HG03521 (cell line): ENCODE measurements at regions not wholly inside any gene's neighbourhood (a gene's known extent, or its start where the extent isn't known, plus 50 kb on each side); places are given as distances from the start of the nearest gene placed in this dataset.

Experiments used
- ATAC-seq: cut with Tn5 transposase; IDR thresholded peaks from one replicate; pipeline ENCODE4 v1.9.1; 2021; ENCODE audit warnings: mild to moderate bottlenecking, moderate library complexity; ENCODE audit not compliant: unreplicated experiment

GRCh38 chr10:27451054-27451453 lies 53.0 kb upstream of the RAB18 start:
- no peak for ATAC-seq

- ATAC-seq, result no peak
These were observed 53.9 kb upstream of the RAB18 start for GRCh38 chr10:27450225-27450624.

- ATAC-seq, result no peak
These were observed 54.5 kb upstream of the RAB18 start for GRCh38 chr10:27449571-27449970.

GRCh38 chr10:27448921-27449320 lies 55.2 kb upstream of the RAB18 start:
- ATAC-seq, result no peak

DNA sequence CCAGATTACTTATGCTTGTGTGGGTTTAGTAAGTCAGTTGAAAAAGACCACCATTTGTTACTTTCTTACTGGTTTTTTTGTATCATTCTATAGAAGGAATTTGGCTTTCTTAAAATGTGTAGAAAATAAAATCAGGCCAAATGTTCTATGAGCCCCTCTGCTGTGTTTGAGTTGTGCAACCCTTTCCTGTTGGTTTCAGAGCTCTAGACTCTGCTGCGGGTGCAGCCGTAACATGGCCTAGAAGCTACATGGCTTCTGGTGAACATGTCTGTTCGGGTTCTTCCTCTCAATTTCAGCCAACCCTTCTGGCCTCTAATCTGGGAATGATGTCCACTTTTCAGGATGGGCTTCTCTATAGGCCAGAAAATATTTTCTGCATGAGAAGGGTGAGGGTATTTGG lies 56.6 kb upstream of the RAB18 start:
- ATAC-seq, result no peak

DNA sequence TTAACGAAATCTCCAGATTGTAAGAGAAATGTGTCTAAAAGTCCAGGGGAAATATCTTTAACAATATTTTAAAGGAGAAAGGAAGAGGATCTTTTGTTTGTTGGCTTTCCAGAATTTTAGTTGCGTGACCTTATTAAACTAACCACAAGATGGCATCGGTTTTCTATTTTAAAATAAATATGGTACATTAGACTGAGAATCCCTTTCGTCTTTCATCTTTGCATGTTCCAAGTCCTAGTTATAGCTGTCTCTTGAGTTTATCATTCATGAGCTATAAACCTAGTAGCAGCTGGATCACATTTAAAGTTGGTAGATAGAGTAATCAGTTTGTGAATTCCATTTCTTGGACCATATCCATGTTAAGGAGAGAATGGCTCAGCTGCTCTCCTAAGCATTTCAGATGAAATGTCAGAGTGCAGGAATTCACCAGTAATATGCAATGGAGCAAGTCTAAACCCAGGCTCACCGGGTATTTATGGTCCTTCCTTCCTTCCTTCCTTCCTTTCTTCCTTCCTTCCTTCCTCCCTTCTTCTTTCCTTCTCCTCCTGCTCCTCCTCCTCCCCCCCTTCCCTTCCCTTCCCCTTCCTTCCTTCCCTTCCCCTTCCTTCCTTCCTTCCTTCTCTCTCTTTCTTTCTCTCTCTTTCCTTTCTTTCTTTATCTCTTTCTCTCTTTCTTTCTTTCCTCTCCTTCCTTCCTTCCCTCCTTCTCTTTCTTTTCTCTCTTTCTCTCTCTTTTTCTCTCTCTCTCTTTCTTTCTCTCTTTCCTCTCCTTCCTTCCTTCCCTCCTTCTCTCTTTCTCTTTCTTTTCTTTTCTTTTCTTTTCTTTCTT lies 57.8 kb upstream of the RAB18 start:
- no peak for ATAC-seq

- ATAC-seq, result no peak
These were observed 59.0 kb upstream of the RAB18 start for GRCh38 chr10:27445070-27445469.

DNA sequence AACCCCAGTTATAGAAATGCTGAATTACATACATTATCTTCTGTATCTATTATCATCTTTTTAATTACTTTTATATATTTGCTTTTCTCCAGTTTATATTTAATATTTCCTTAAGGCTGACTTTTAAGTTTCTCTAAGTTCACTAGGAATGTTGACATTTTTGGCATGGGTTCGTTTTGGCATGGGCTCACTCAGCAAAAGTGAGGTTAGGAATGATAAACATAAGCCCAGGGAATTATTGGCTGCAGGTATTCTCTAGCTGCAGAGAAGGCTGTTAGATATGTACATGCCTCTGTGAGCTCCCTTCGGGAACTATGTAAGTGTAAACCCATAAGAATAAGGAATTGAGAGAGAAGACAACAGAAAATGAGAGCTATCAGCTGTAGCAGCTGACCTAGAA lies 63.6 kb upstream of the RAB18 start:
- ATAC-seq, result no peak

DNA sequence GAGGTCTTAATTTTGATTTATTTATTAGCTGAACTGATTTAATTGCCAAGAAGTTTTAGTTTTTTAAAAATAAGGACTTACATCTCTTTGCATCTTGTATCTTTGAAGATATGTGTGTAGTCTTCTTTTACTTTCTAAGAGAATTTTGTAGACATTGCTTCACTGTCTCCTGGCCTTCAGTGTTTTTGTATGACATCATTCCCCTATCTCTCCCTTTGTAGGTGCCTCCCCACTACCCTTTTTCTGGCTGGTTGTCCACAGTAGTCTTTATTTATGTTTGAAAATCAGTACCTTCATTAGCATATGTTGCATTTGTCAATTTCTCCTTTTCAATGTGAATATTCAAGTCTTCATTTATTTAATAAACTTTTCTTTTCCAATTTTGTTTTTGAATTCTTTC lies 64.1 kb upstream of the RAB18 start:
- ATAC-seq, result no peak

DNA sequence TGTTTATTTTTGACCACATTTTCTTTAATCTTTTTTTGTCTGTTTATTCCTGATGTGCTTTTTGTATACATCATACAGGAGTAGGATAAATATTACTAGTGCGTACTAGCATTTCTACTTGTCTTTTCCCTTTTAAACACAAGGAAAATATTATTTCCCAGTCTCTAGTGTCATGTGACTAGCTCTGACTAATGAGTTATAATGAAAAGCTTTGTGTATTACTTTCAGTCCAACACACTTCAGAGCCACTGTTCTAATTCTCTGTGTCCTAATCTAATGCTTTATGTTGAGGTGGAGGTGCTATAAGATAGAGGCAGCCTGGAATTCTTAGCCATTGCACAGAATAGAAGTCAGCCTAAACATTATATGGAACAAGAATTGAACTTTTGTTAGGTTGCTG lies 65.0 kb upstream of the RAB18 start:
- no peak for ATAC-seq

- no peak for ATAC-seq
These were observed 66.3 kb upstream of the RAB18 start for GRCh38 chr10:27437775-27438174.

GRCh38 chr10:27436710-27437109 lies 67.4 kb upstream of the RAB18 start:
- ATAC-seq, result no peak

- no peak for ATAC-seq
These were observed 70.1 kb upstream of the RAB18 start for GRCh38 chr10:27433976-27434375.

GRCh38 chr10:27426948-27427467 lies 77.1 kb upstream of the RAB18 start:
- ATAC-seq, result no peak

DNA sequence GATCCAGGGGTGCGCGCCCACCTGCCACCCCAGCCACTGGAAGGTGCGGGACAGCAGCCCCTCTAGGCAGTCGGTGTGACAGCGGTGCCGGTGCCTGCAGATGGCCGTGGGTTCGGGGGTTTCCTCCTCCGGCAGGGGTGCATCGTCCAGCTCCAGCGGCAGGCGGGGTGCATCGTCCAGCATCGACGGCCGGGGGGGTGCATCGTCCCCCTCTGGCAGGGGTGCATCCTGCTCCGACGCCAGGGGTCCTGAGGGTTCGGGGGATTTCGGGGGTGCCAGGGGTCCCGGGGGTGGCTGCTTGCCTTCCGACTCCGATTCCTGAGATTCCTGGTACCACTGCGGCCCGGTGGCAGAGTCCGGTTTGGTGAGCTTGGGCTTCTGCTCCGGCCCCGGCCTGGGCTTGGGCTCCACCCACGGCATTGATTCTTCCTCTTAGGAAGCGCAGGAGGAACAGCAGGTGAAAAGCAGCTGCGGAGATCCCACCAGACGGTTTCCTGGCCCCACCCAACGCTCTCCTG lies 90.2 kb upstream of the RAB18 start:
- ATAC-seq, result no peak

GRCh38 chr10:27413387-27413786 lies 90.7 kb upstream of the RAB18 start:
- no peak for ATAC-seq

GRCh38 chr10:27410153-27410552 lies 94.0 kb upstream of the RAB18 start:
- no peak for ATAC-seq

GRCh38 chr10:27407271-27407670 lies 96.8 kb upstream of the RAB18 start:
- ATAC-seq, result no peak

DNA sequence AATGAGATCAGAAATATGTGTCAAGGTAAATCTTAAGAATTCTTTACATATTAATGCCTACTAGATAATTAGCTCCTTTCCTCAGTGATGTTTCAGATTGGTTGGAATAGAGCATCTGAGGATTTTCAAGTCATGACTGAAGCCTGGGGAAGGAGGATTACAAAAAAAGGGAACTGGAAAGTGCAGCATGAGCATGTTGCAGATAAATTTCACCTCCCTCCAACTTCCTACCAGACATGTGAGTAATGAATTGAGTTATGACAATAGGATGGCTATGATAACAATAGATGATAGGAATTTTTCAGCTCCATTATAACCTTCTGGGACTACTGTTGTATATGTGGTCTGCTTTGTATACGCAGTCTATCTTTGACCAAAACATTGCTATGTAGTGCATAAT lies 104.2 kb upstream of the RAB18 start:
- ATAC-seq, result no peak

DNA sequence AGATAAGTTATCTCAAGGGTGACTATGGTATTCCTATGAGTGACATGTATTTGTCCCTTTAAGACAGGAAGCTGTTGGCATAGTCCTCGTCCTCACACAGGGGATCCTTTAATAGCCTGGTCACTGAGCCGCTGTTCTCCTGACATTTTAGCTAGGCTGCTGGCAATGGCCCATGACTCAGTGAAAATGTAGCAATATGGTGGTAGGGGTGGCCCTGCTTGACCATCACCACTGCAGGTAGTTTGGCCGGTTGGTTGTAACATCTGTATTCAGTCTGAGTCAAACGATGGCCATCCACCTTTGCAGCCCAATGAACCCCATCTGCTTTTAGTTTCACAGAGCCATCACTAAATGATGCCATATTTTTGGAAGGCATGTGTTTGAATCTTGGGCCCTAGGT lies 110.1 kb upstream of the RAB18 start:
- ATAC-seq, result no peak

DNA sequence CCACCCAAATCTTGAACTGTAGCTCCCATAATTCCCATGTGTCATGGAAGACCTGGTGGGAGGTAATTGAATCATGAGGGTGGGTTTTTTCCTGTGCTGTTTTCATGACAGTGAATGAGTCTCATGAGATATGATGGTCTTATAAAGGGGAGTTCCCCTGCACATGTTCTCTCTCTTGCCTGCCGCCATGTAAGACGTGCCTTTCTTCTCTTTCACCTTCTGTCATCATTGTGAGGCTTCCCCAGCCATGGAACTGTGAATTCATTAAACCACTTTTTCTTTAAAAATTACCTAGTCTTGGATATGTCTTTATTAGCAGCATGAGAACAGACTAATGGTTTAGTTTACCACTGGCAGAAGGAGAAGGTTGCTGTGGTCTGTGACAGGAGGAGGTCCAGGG lies 111.5 kb upstream of the RAB18 start:
- ATAC-seq, result no peak

DNA sequence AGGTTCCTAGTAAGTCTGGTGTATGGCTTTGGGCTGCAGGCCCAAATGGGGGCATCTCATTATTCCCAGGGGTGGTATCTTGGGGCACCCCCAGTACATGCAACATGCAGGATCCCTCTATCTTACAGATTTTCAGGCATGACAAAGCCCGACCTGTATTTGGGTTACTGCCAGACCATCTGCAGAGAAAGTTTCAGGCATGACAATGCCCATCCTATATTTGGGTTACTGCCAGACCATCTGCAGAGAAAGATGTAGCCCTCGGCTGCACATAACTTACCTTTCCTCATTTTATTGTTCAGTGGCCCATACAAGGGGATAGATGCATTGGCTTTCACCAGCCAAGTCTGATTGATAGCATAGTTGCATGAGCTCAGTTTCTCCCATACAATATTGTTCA lies 112.2 kb upstream of the RAB18 start:
- no peak for ATAC-seq

DNA sequence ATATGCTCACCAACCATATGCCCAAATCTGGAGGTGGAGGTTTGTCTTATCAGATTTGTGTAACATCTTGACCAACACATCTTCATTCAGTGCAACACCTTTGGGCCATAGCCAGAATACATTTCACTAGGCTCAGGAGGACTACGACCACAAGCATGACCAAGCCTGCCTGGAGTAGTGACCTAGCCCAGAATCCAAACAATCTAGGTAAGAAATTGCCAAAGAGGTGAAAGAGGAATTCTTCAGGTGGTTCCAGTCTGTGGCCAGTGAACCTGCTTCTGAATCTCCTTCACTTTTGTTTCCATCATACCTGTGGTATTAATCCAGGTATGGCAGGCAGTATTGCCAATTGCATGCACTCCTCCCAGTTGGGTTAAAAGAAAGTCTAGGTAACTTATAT lies 112.8 kb upstream of the RAB18 start:
- no peak for ATAC-seq
